GM04503 (cell line): ENCODE measurements at regions not wholly inside any gene's neighbourhood (a gene's known extent, or its start where the extent isn't known, plus 50 kb on each side); places are given as distances from the start of the nearest gene placed in this dataset.
A peak's percentile ranks its signal among the peaks of the same experiment; 100 is the strongest.

ENCODE experiments used
- DNase-seq: peaks from one replicate; pipeline ENCODE4 v3.0.0-alpha.2; 2012; ENCODE audit warnings: low read depth

DNA sequence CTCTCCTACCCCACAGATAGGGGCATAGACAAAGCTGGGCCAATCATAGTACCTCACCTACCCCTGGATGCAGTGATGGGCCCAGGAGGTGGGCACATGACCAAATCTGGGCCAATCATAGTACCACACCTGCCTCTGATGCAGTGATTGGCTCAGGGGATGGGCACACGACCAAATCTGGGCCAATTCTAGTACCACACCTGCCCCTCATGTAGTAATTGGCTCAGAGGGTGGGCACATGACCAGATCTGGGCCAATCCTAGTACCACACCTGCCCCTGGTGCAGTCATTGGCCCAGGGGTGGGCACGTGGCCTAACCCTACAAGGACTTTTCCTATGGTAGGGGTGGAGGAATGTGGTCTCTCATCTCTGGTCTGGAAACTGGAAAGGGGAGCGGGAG lies 56.9 kb upstream of the MEF2A start:
- DNase-seq, result no peak

GRCh38 chr15:99509686-99510461 lies 55.9 kb upstream of the MEF2A start:
- DNase-seq, result no peak

DNA sequence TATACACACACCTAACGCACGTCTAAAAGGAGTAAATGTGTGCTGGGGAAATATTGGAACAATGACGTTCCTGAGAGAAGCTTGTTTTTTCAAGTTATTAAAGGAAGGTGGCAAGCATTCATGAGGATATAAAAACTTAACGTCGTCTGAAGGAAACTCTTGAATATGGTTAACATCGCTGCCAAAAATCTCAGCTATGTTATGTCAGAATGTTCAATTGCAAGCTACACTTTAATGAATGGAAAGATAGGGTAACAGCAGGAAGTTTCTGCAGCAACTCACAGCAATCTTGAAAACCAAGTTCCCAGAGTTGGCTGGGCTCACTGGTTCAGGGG lies 54.3 kb upstream of the MEF2A start:
- peak; percentile 65 for DNase-seq

GRCh38 chr15:99511866-99512661 lies 53.7 kb upstream of the MEF2A start:
- no peak for DNase-seq

DNA sequence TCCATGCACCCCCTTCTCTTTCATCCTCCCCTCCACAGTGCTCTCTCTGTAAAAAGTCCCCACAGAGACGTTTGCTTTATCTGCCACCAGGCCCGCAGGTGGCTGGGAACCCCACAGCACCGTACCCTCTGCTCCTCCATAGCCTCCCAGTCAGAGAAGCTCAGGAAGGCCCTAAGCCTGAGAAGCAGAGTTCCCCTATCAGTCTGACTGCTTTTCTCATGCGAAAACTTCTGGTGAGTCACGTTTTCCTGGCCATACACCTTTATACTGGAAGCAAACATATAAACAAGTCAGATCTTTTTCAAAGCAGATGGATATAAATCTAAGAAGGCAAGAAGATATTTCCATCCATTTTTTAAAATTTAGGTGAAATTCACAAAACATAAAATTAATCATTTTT lies 51.5 kb upstream of the MEF2A start:
- no peak for DNase-seq
